Sigmoid colon (tissue), 4 donors: ENCODE measurements at regions not wholly inside any gene's neighbourhood (a gene's known extent, or its start where the extent isn't known, plus 50 kb on each side); places are given as distances from the start of the nearest gene placed in this dataset.

Source experiments
- CTCF ChIP-seq, 4 experiments: fragments of 450-650 bp in 3 of 4; fragments of 200-600 bp in 1 of 4; IDR thresholded peaks; one replicate each; pipeline ENCODE4 v1.5.1; 2016 to 2019; ENCODE audit warnings: antibody characterized with exemption in 4 of 4, mild to moderate bottlenecking in 3 of 4, moderate library complexity in 2 of 4
- EP300 ChIP-seq, 4 donors: sonication (generic); formaldehyde crosslinking; IDR thresholded peaks; one replicate each; pipeline ENCODE4 v1.6.1; 2017; ENCODE audit warnings: antibody characterized with exemption in 4 of 4
- POLR2A ChIP-seq, 2 donors: fragments of 450-650 bp; IDR thresholded peaks; one replicate each; pipeline ENCODE4 v1.6.1; 2016; ENCODE audit warnings: antibody characterized with exemption in 2 of 2, mild to moderate bottlenecking in 2 of 2, moderate library complexity in 2 of 2
- POLR2AphosphoS5 ChIP-seq, 4 donors: sonication (generic); formaldehyde crosslinking; IDR thresholded peaks; one replicate each; pipeline ENCODE4 v1.6.1; 2017; ENCODE audit warnings: antibody characterized with exemption in 4 of 4

- TF ChIP-seq CTCF (IDR thresholded peaks at IDR 0.05) (no peak), EP300 (IDR thresholded peaks at IDR 0.05) (no peak), POLR2A (IDR thresholded peaks at IDR 0.05) (no peak), POLR2AphosphoS5 (IDR thresholded peaks at IDR 0.05) (no peak)
Observed at GRCh38 chr5:127186657-127187056, 103.9 kb upstream of the MEGF10 start.
